NCI-H146 treated with DMSO at 0.1 percent for 48 hours (cell line): ENCODE measurements at regions not wholly inside any gene's neighbourhood (a gene's known extent, or its start where the extent isn't known, plus 50 kb on each side); places are given as distances from the start of the nearest gene placed in this dataset.
"Not testable (repeated sequence)": the region's sequence is repeated elsewhere in the genome, so short reads cannot be mapped to it uniquely, and the experiment has no call there.

ENCODE experiments used
- DNase-seq: peaks from one replicate; lab custom pipeline; 2025; ENCODE audit not compliant: unreplicated experiment; lab: John Stamatoyannopoulos, UW

GRCh38 chr18:67455890-67456501 is 60.5 kb downstream of the DSEL start:
- no peak for DNase-seq

DNA sequence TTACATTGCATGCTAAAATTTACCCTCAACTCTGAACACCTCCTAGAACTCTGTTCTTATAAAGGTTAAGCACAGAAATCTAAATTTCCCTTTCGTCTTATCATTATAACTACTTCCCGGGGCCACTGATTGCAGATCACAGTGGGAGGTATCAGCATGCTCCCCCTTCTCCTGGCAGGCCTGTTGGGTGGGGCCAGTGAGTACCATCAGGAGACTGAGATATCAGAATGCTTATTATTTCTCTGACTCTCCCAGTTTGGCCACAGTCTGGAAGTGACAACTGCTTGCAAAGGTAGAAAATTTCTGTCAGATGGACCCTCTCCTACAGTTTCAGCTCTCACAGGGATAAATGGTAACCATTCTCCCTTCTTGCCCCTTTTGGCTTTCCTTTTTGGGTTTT is 62.6 kb downstream of the DSEL start:
- DNase-seq: peak; percentile 78

- no peak for DNase-seq
Measured at GRCh38 chr18:67451960-67452359, 64.6 kb downstream of the DSEL start.

- DNase-seq: not testable (repeated sequence)
Measured at GRCh38 chr18:67451101-67451500, 65.4 kb downstream of the DSEL start.

DNA sequence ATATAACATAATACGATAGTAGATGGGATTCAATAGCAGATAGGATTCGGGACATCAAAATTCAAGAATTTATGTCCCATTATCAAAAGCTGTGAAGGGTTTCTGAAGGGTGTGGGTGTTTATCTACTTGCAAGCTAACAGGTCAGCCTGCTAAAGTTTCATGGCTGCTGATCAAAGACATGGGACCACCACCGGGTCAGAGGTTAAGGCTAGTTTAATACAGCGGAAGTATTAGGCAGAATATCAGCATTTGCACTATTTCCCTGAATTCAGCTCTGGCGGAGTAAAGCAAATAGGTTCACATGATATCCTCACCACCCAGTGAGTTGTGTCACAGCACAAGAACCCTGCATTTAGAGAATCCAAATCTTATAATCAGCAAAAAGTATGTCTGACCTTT is 82.5 kb downstream of the DSEL start:
- DNase-seq: no peak

GRCh38 chr18:67432806-67433205 is 83.7 kb downstream of the DSEL start:
- DNase-seq: no peak

- no peak for DNase-seq
Measured at GRCh38 chr18:67428805-67429204, 87.7 kb downstream of the DSEL start.

GRCh38 chr18:67428158-67428557 is 88.4 kb downstream of the DSEL start:
- DNase-seq: no peak

DNA sequence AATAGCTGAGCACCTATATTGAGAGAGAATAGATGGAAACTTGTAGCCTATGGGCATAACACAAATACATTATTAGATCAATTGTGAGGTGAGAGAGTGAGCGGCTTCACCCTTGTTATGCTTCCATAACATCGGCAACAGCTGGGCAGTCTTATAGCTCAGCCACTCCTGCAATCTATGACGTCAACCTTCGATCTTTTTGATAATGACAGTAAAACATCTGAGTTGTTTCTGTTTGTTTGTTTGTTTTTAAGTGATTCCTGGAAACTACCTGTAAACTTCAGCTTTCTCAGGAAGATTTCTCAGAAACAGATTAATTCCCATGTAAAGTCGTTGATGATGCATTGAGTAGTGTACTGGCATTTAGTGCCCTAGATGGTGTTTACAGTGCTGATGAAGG is 90.0 kb downstream of the DSEL start:
- no peak for DNase-seq

GRCh38 chr18:67425672-67426071 is 90.8 kb downstream of the DSEL start:
- DNase-seq: no peak

GRCh38 chr18:67421651-67422050 is 94.9 kb downstream of the DSEL start:
- no peak for DNase-seq

- DNase-seq: peak; percentile 36
Measured at GRCh38 chr18:67417864-67418523, 98.5 kb downstream of the DSEL start.

DNA sequence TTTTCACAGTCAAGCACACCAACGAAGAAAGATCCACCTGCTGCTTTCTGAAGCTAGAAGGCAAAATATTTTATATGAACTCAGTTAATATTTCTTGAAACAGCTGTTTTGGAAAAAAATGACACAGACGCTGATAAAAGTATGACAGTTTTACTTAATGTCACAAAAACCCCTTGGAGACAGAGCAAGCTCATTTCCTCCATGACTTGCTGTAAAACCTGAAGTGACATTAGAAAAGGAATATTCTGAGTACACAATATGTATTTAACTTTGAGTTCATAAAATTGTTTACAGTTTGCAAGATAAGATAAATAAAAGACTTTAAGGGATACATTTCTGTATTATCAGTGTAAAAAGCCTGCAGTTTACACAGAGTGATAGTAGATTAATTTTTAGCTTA is 105.4 kb downstream of the DSEL start:
- no peak for DNase-seq

- no peak for DNase-seq
Measured at GRCh38 chr18:67410075-67411070, 106.1 kb downstream of the DSEL start.

DNA sequence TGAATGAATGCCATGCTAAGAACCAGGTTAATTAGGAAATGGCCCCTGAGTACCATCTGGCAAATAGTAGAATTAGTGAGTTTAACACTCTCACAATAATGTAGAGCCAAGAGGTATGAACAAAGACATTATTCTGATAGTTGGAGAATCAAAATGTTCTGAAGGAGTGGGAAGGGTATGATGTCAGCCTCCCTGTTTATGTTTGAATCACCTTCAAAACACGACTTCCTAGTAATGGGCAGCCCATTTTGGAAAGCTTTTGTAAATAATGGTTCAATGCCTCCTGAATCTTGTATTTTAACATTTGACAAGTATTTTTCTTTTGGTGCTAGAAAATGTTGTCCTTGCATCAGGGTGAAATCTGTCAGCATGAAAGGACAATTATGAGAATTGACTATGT is 108.3 kb downstream of the DSEL start:
- no peak for DNase-seq

DNA sequence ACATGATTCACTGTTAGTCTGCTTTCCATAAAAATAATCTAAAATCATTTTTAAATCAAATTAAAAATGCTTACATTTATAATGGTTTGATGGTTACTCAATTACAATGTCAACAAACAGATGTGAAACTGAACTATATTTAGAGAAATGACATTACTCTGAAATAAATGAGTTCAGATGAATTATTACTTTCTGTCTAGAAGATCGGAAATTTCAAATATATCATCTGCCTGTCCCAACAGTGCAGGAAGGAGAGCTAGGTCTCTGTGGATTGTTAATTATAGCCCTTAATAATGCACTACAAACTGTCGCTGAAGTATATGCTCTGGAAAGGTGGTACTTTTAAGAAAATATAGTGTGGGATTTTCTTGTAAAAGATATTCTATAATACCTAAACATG is 109.8 kb downstream of the DSEL start:
- DNase-seq: no peak

DNA sequence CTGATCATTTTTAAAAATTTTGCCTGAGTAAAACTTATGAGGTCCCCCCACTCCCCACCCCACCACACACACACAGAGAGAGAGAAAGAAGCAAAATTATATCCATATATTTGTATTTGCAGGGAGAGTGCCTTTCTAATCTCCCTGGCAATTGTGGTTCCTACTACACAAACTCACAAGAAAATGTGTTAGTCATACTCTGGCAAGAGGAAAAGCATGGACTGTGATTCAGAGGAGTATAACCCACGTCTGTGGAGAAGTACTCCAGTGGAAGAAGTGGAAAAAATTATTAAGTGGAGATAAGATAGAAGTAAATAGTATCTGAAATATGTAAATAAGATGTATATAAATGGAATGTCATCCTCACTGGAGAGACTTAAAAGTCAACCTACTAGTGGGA is 114.0 kb downstream of the DSEL start:
- no peak for DNase-seq

DNA sequence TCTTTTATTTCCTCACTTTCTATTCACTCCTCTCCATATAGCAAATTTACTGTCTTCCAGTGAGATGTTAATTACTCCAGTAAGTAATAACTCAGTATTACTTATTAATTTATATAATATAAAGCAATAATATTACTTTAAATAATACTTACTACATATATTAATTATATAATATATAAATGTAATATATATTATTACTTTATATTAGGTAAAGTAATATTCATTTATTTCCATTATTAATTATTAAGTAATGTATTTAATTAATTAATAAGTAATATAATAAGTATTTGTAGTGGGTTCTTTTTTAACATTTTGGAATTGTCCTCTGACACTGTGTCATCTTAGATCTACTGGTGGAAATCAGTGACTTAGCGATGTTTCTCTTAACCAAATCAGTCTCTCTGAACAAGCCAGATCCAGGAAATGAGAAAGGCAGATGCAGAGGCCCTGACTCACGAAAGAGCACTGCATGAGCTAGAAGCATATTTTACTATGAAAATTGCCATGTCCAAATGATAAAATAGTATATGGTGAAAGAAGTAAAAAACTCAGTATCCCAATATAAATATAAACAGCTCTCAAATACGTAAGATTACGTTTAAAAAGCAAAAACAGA is 115.9 kb downstream of the DSEL start:
- DNase-seq: no peak

GRCh38 chr18:67386032-67386431 is 130.5 kb downstream of the DSEL start:
- no peak for DNase-seq

DNA sequence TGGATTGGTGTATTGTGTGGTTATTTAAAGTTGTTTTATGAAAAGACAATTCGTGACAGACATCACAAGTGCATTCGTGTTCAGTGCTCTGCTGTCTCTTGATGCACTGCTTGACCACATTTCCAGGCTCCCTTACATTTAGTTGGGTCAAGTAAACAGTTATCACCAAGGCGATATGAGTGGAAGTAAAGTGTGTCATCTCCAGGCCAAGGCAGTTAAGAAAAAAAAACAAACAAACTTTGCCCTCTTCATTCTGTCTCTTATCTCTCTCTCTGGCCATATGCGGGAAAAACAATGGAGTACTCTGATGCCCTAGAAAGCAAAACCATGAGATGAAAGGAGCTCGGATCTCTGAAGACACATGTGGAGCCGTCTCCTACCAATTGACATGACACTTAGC is 131.1 kb downstream of the DSEL start:
- no peak for DNase-seq

GRCh38 chr18:67384057-67384456 is 132.5 kb downstream of the DSEL start:
- DNase-seq: not testable (repeated sequence)
